Neural cell (in vitro differentiated cells): ENCODE measurements at regions not wholly inside any gene's neighbourhood (a gene's known extent, or its start where the extent isn't known, plus 50 kb on each side); places are given as distances from the start of the nearest gene placed in this dataset.

Experiments
- CTCF ChIP-seq: fragments of 450-650 bp; IDR thresholded peaks from 2 replicates; pipeline ENCODE4 v1.5.1; 2014; ENCODE audit warnings: antibody characterized with exemption, mild to moderate bottlenecking, moderate library complexity; ENCODE audit not compliant: poor library complexity, severe bottlenecking
- EP300 ChIP-seq: fragments of 450-650 bp; conservative IDR thresholded peaks from 2 replicates; pipeline ENCODE4 v1.6.1; 2014; ENCODE audit warnings: antibody characterized with exemption, mild to moderate bottlenecking, moderate library complexity; ENCODE audit not compliant: poor library complexity, severe bottlenecking
- EZH2 ChIP-seq: fragments of 200-600, 300-800 bp; shearing (Covaris generic), sonication (generic); IDR thresholded peaks from 2 replicates; pipeline ENCODE4 v1.6.1; 2014; ENCODE audit warnings: antibody characterized with exemption, low read length, borderline replicate concordance, mild to moderate bottlenecking; ENCODE audit not compliant: insufficient read depth, poor library complexity, severe bottlenecking
- MXI1 ChIP-seq: fragments of 450-650 bp; conservative IDR thresholded peaks from 2 replicates; pipeline ENCODE4 v1.6.1; 2014; ENCODE audit warnings: antibody characterized with exemption, mild to moderate bottlenecking; ENCODE audit not compliant: poor library complexity, severe bottlenecking
- RAD21 ChIP-seq: fragments of 450-650 bp; conservative IDR thresholded peaks from 2 replicates; pipeline ENCODE4 v1.6.1; 2014; ENCODE audit warnings: antibody characterized with exemption, mild to moderate bottlenecking, moderate library complexity

GRCh38 chr6:21893793-21894192, 300.2 kb downstream of the SOX4 start:
- TF ChIP-seq EZH2 (no peak), MXI1 (no peak), RAD21 (no peak), CTCF (no peak), EP300 (no peak)
